Gastrocnemius medialis (tissue), 4 donors: ENCODE measurements at regions not wholly inside any gene's neighbourhood (a gene's known extent, or its start where the extent isn't known, plus 50 kb on each side); places are given as distances from the start of the nearest gene placed in this dataset.

Experiments used
- CTCF ChIP-seq, 5 experiments: fragments of 450-650 bp in 3 of 5; fragments of 200-600 bp in 2 of 5; sonication (generic) in 2 of 5; IDR thresholded peaks in 4 of 5; conservative IDR thresholded peaks in 1 of 5; 1 replicate in 4 of 5; 2 replicates in 1 of 5; pipeline ENCODE4 v1.5.1; 2016 to 2019; ENCODE audit warnings: antibody characterized with exemption in 5 of 5, mild to moderate bottlenecking in 3 of 5, moderate library complexity in 3 of 5
- POLR2A ChIP-seq, 2 donors: fragments of 450-650 bp; IDR thresholded peaks; one replicate each; pipeline ENCODE4 v1.6.1; 2017; ENCODE audit warnings: antibody characterized with exemption in 2 of 2, mild to moderate bottlenecking in 2 of 2, moderate library complexity in 2 of 2

- TF ChIP-seq CTCF (IDR thresholded peaks at IDR 0.05 in 4 of 5, conservative IDR thresholded peaks at IDR 0.05 in 1 of 5) (no peak), POLR2A (IDR thresholded peaks at IDR 0.05) (no peak)
Measured at GRCh38 chr3:124223853-124224252, 231.9 kb upstream of the ROPN1 start.
